ENCODE measurements at regions not wholly inside any gene's neighbourhood (a gene's known extent, or its start where the extent isn't known, plus 50 kb on each side); places are given as distances from the start of the nearest gene placed in this dataset.

GRCh38 chr2:22795287-22795866 is 589.6 kb upstream of the KLHL29 start:
- TF ChIP-seq POLR2A (IDR thresholded peaks at IDR 0.05) (no peak), CTCF (IDR thresholded peaks at IDR 0.05) (no peak), POLR2AphosphoS5 (IDR thresholded peaks at IDR 0.05; ENCODE audit: insufficient read depth in 1 of 2, low read depth in 1 of 2) (no peak)

All from vagina (tissue), 2 donors.